ENCODE measurements at regions not wholly inside any gene's neighbourhood (a gene's known extent, or its start where the extent isn't known, plus 50 kb on each side); places are given as distances from the start of the nearest gene placed in this dataset.

GRCh38 chr7:17700138-17700537, 240.2 kb downstream of the SNX13 start:
- Histone ChIP-seq H3K9ac (ENCODE audit: low read depth, low read length, poor library complexity, severe bottlenecking) (no peak overlapping the region), H3K79me2 (ENCODE audit: insufficient read depth, low read length) (no peaks in the 10 kb centered on the region), H3F3A (ENCODE audit: low read depth) (no peaks in the 10 kb centered on the region), H3K27me3 (ENCODE audit: insufficient read depth, low read length, poor library complexity, severe bottlenecking) (no peaks in the 10 kb centered on the region), H3K9me3 (ENCODE audit: insufficient read depth, low read depth, low read length) (peaks cover 18% of the 10 kb centered on the region), H3K4me1 (ENCODE audit: insufficient read depth, low read length, poor library complexity, severe bottlenecking) (no peaks in the 10 kb centered on the region), H3K4me2 (ENCODE audit: low read depth, low read length, poor library complexity, severe bottlenecking) (no peak overlapping the region), H3K36me3 (ENCODE audit: insufficient read depth, low read length) (no peaks in the 10 kb centered on the region), H4K20me1 (ENCODE audit: insufficient read depth, low read length, poor library complexity, severe bottlenecking) (no peaks in the 10 kb centered on the region), H3K9me2 (replicated peaks; ENCODE audit: low read depth, low read length) (no peaks in the 10 kb centered on the region), H3K4me3 (ENCODE audit: low read length, poor library complexity, severe bottlenecking) (no peak overlapping the region), H2AFZ (ENCODE audit: low read length) (no peak overlapping the region)
- no peak for TF ChIP-seq EZH2phosphoT487 (IDR thresholded peaks at IDR 0.05; ENCODE audit: borderline replicate concordance)
- no peak for TF ChIP-seq CTCF (conservative IDR thresholded peaks at IDR 0.05; ENCODE audit: low read length)

GRCh38 chr7:17706275-17706674, 234.0 kb downstream of the SNX13 start:
- 0 out of 2 replicates have a peak overlapping the region, but pooled peaks have one; percentile 21 for H2AFZ ChIP-seq (ENCODE audit: low read length)
- H3K27me3 ChIP-seq (ENCODE audit: insufficient read depth, low read length, poor library complexity, severe bottlenecking), result no peaks in the 10 kb centered on the region
- no peaks in the 10 kb centered on the region for H3K9me2 ChIP-seq (replicated peaks; ENCODE audit: low read depth, low read length)
- H3K36me3 ChIP-seq (ENCODE audit: insufficient read depth, low read length), result no peaks in the 10 kb centered on the region
- no peaks in the 10 kb centered on the region for H3K9me3 ChIP-seq (ENCODE audit: insufficient read depth, low read depth, low read length)
- no peak for TF ChIP-seq EZH2phosphoT487 (IDR thresholded peaks at IDR 0.05; ENCODE audit: borderline replicate concordance)
- peak overlapping the region; percentile 5 for H3K4me2 ChIP-seq (ENCODE audit: low read depth, low read length, poor library complexity, severe bottlenecking)
- no peaks in the 10 kb centered on the region for H3F3A ChIP-seq (ENCODE audit: low read depth)
- no peaks in the 10 kb centered on the region for H3K79me2 ChIP-seq (ENCODE audit: insufficient read depth, low read length)
- no peak overlapping the region for H3K4me3 ChIP-seq (ENCODE audit: low read length, poor library complexity, severe bottlenecking)
- H3K4me1 ChIP-seq (ENCODE audit: insufficient read depth, low read length, poor library complexity, severe bottlenecking), result no peaks in the 10 kb centered on the region
- H4K20me1 ChIP-seq (ENCODE audit: insufficient read depth, low read length, poor library complexity, severe bottlenecking), result no peaks in the 10 kb centered on the region
- no peak overlapping the region for H3K9ac ChIP-seq (ENCODE audit: low read depth, low read length, poor library complexity, severe bottlenecking)

GRCh38 chr7:17706734-17707133, 233.6 kb downstream of the SNX13 start:
- Histone ChIP-seq H3K4me1 (ENCODE audit: insufficient read depth, low read length, poor library complexity, severe bottlenecking) (no peaks in the 10 kb centered on the region), H2AFZ (ENCODE audit: low read length) (0 out of 2 replicates have a peak overlapping the region, but pooled peaks have one; percentile 21), H3K27me3 (ENCODE audit: insufficient read depth, low read length, poor library complexity, severe bottlenecking) (no peaks in the 10 kb centered on the region), H3K9me3 (ENCODE audit: insufficient read depth, low read depth, low read length) (no peaks in the 10 kb centered on the region), H3K4me2 (ENCODE audit: low read depth, low read length, poor library complexity, severe bottlenecking) (peak overlapping the region; percentile 5), H3F3A (ENCODE audit: low read depth) (no peaks in the 10 kb centered on the region), H3K79me2 (ENCODE audit: insufficient read depth, low read length) (no peaks in the 10 kb centered on the region), H3K36me3 (ENCODE audit: insufficient read depth, low read length) (no peaks in the 10 kb centered on the region), H3K9me2 (replicated peaks; ENCODE audit: low read depth, low read length) (no peaks in the 10 kb centered on the region), H3K4me3 (ENCODE audit: low read length, poor library complexity, severe bottlenecking) (no peak overlapping the region), H4K20me1 (ENCODE audit: insufficient read depth, low read length, poor library complexity, severe bottlenecking) (no peaks in the 10 kb centered on the region), H3K9ac (ENCODE audit: low read depth, low read length, poor library complexity, severe bottlenecking) (no peak overlapping the region)
- TF ChIP-seq CTCF (conservative IDR thresholded peaks at IDR 0.05; ENCODE audit: low read length), result peak; percentile 85
- no peak for TF ChIP-seq EZH2phosphoT487 (IDR thresholded peaks at IDR 0.05; ENCODE audit: borderline replicate concordance)

- H3K9ac ChIP-seq (ENCODE audit: low read depth, low read length, poor library complexity, severe bottlenecking), result no peak overlapping the region
- no peak overlapping the region for H3K4me2 ChIP-seq (ENCODE audit: low read depth, low read length, poor library complexity, severe bottlenecking)
- H3F3A ChIP-seq (ENCODE audit: low read depth), result no peaks in the 10 kb centered on the region
- no peaks in the 10 kb centered on the region for H3K4me1 ChIP-seq (ENCODE audit: insufficient read depth, low read length, poor library complexity, severe bottlenecking)
- no peak overlapping the region for H3K4me3 ChIP-seq (ENCODE audit: low read length, poor library complexity, severe bottlenecking)
- no peaks in the 10 kb centered on the region for H3K9me3 ChIP-seq (ENCODE audit: insufficient read depth, low read depth, low read length)
- TF ChIP-seq CTCF (conservative IDR thresholded peaks at IDR 0.05; ENCODE audit: low read length), result no peak
- TF ChIP-seq EZH2phosphoT487 (IDR thresholded peaks at IDR 0.05; ENCODE audit: borderline replicate concordance), result no peak
- no peaks in the 10 kb centered on the region for H3K36me3 ChIP-seq (ENCODE audit: insufficient read depth, low read length)
- H3K27me3 ChIP-seq (ENCODE audit: insufficient read depth, low read length, poor library complexity, severe bottlenecking), result no peaks in the 10 kb centered on the region
- H3K79me2 ChIP-seq (ENCODE audit: insufficient read depth, low read length), result no peaks in the 10 kb centered on the region
- no peaks in the 10 kb centered on the region for H4K20me1 ChIP-seq (ENCODE audit: insufficient read depth, low read length, poor library complexity, severe bottlenecking)
- no peak overlapping the region for H2AFZ ChIP-seq (ENCODE audit: low read length)
- H3K9me2 ChIP-seq (replicated peaks; ENCODE audit: low read depth, low read length), result no peaks in the 10 kb centered on the region
These were observed 231.2 kb downstream of the SNX13 start for GRCh38 chr7:17709127-17709526.

Data from Loucy (cell line).